ENCODE measurements at regions not wholly inside any gene's neighbourhood (a gene's known extent, or its start where the extent isn't known, plus 50 kb on each side); places are given as distances from the start of the nearest gene placed in this dataset.
"Not testable (repeated sequence)": the region's sequence is repeated elsewhere in the genome, so short reads cannot be mapped to it uniquely, and the experiment has no call there.

GRCh38 chr17:13160296-13160695 is 142.5 kb upstream of the ELAC2 start:
- H3K27me3 Mint-ChIP-seq (ENCODE audit: low read depth), result peaks cover 2% of the 10 kb centered on the region
- no peak for DNase-seq
- H3K36me3 Mint-ChIP-seq (ENCODE audit: insufficient read depth), result no peaks in the 10 kb centered on the region
- H3K9me3 Mint-ChIP-seq, result no peaks in the 10 kb centered on the region
- H3K4me3 Mint-ChIP-seq, result no peak overlapping the region
- ATAC-seq, result no peak
- no peaks in the 10 kb centered on the region for H3K4me1 Mint-ChIP-seq (ENCODE audit: low read depth)

GRCh38 chr17:13158494-13159240 is 140.8 kb upstream of the ELAC2 start:
- no peak for DNase-seq
- Mint-ChIP-seq H3K36me3 (ENCODE audit: insufficient read depth) (no peaks in the 10 kb centered on the region), H3K27me3 (ENCODE audit: low read depth) (no peaks in the 10 kb centered on the region), H3K9me3 (no peaks in the 10 kb centered on the region), H3K4me1 (ENCODE audit: low read depth) (no peaks in the 10 kb centered on the region), H3K4me3 (no peak overlapping the region)
- ATAC-seq, result no peak

- H3K9me3 Mint-ChIP-seq, result no peaks in the 10 kb centered on the region
- ATAC-seq (no peak), DNase-seq (no peak)
- H3K4me3 Mint-ChIP-seq, result no peak overlapping the region
- no peaks in the 10 kb centered on the region for H3K4me1 Mint-ChIP-seq (ENCODE audit: low read depth)
- no peaks in the 10 kb centered on the region for H3K36me3 Mint-ChIP-seq (ENCODE audit: insufficient read depth)
- no peaks in the 10 kb centered on the region for H3K27me3 Mint-ChIP-seq (ENCODE audit: low read depth)
These were observed 139.8 kb upstream of the ELAC2 start for GRCh38 chr17:13157656-13158055.

- H3K4me1 Mint-ChIP-seq (ENCODE audit: low read depth), result no peaks in the 10 kb centered on the region
- no peaks in the 10 kb centered on the region for H3K9me3 Mint-ChIP-seq
- no peak for ATAC-seq
- H3K27me3 Mint-ChIP-seq (ENCODE audit: low read depth), result no peaks in the 10 kb centered on the region
- H3K4me3 Mint-ChIP-seq, result no peak overlapping the region
- no peak for DNase-seq
- H3K36me3 Mint-ChIP-seq (ENCODE audit: insufficient read depth), result no peaks in the 10 kb centered on the region
These were observed 137.1 kb upstream of the ELAC2 start for GRCh38 chr17:13154930-13155329.

GRCh38 chr17:13154398-13154797 is 136.6 kb upstream of the ELAC2 start:
- H3K4me3 Mint-ChIP-seq, result no peak overlapping the region
- ATAC-seq (no peak), DNase-seq (no peak)
- H3K36me3 Mint-ChIP-seq (ENCODE audit: insufficient read depth), result no peaks in the 10 kb centered on the region
- H3K4me1 Mint-ChIP-seq (ENCODE audit: low read depth), result no peaks in the 10 kb centered on the region
- H3K27me3 Mint-ChIP-seq (ENCODE audit: low read depth), result no peaks in the 10 kb centered on the region
- no peaks in the 10 kb centered on the region for H3K9me3 Mint-ChIP-seq

GRCh38 chr17:13153036-13153435 is 135.2 kb upstream of the ELAC2 start:
- no peak for ATAC-seq
- Mint-ChIP-seq H3K4me1 (ENCODE audit: low read depth) (no peaks in the 10 kb centered on the region), H3K9me3 (no peaks in the 10 kb centered on the region), H3K27me3 (ENCODE audit: low read depth) (no peaks in the 10 kb centered on the region), H3K4me3 (no peak overlapping the region), H3K36me3 (ENCODE audit: insufficient read depth) (no peaks in the 10 kb centered on the region)
- no peak for DNase-seq

GRCh38 chr17:13152501-13152900 is 134.7 kb upstream of the ELAC2 start:
- Mint-ChIP-seq H3K9me3 (no peaks in the 10 kb centered on the region), H3K36me3 (ENCODE audit: insufficient read depth) (no peaks in the 10 kb centered on the region), H3K27me3 (ENCODE audit: low read depth) (no peaks in the 10 kb centered on the region), H3K4me3 (no peak overlapping the region), H3K4me1 (ENCODE audit: low read depth) (no peaks in the 10 kb centered on the region)
- ATAC-seq (no peak), DNase-seq (no peak)

- DNase-seq; ATAC-seq; H3K4me1 Mint-ChIP-seq (ENCODE audit: low read depth); H3K4me3 Mint-ChIP-seq; H3K9me3 Mint-ChIP-seq; H3K27me3 Mint-ChIP-seq (ENCODE audit: low read depth); H3K36me3 Mint-ChIP-seq (ENCODE audit: insufficient read depth): not testable (repeated sequence)
These were observed 132.9 kb upstream of the ELAC2 start for GRCh38 chr17:13150738-13151137.

GRCh38 chr17:13143001-13143400 is 125.2 kb upstream of the ELAC2 start:
- no peak for DNase-seq
- Mint-ChIP-seq H3K4me1 (ENCODE audit: low read depth) (no peaks in the 10 kb centered on the region), H3K9me3 (peaks cover 17% of the 10 kb centered on the region), H3K36me3 (ENCODE audit: insufficient read depth) (no peaks in the 10 kb centered on the region), H3K4me3 (no peak overlapping the region), H3K27me3 (ENCODE audit: low read depth) (no peaks in the 10 kb centered on the region)
- ATAC-seq, result no peak

GRCh38 chr17:13140750-13141149 is 122.9 kb upstream of the ELAC2 start:
- DNase-seq (no peak), ATAC-seq (no peak)
- Mint-ChIP-seq H3K36me3 (ENCODE audit: insufficient read depth) (no peaks in the 10 kb centered on the region), H3K4me3 (no peak overlapping the region), H3K4me1 (ENCODE audit: low read depth) (no peaks in the 10 kb centered on the region), H3K9me3 (peaks cover 24% of the 10 kb centered on the region), H3K27me3 (ENCODE audit: low read depth) (no peaks in the 10 kb centered on the region)

GRCh38 chr17:13135506-13135905 is 117.7 kb upstream of the ELAC2 start:
- Mint-ChIP-seq H3K4me1 (ENCODE audit: low read depth) (no peaks in the 10 kb centered on the region), H3K27me3 (ENCODE audit: low read depth) (no peaks in the 10 kb centered on the region), H3K4me3 (no peak overlapping the region), H3K9me3 (peaks cover 22% of the 10 kb centered on the region), H3K36me3 (ENCODE audit: insufficient read depth) (no peaks in the 10 kb centered on the region)
- no peak for DNase-seq
- ATAC-seq, result no peak

- ATAC-seq (no peak), DNase-seq (no peak)
- no peaks in the 10 kb centered on the region for H3K36me3 Mint-ChIP-seq (ENCODE audit: insufficient read depth)
- no peaks in the 10 kb centered on the region for H3K27me3 Mint-ChIP-seq (ENCODE audit: low read depth)
- H3K4me1 Mint-ChIP-seq (ENCODE audit: low read depth), result no peaks in the 10 kb centered on the region
- H3K4me3 Mint-ChIP-seq, result no peak overlapping the region
- H3K9me3 Mint-ChIP-seq, result peaks cover 11% of the 10 kb centered on the region
These were observed 116.2 kb upstream of the ELAC2 start for GRCh38 chr17:13134076-13134475.

- no peaks in the 10 kb centered on the region for H3K9me3 Mint-ChIP-seq
- ATAC-seq, result no peak
- H3K36me3 Mint-ChIP-seq (ENCODE audit: insufficient read depth), result no peaks in the 10 kb centered on the region
- H3K27me3 Mint-ChIP-seq (ENCODE audit: low read depth), result no peaks in the 10 kb centered on the region
- H3K4me1 Mint-ChIP-seq (ENCODE audit: low read depth), result no peaks in the 10 kb centered on the region
- no peak overlapping the region for H3K4me3 Mint-ChIP-seq
- DNase-seq, result no peak
These were observed 113.4 kb upstream of the ELAC2 start for GRCh38 chr17:13131225-13131624.

GRCh38 chr17:13129356-13129755 is 111.5 kb upstream of the ELAC2 start:
- no peaks in the 10 kb centered on the region for H3K9me3 Mint-ChIP-seq
- no peaks in the 10 kb centered on the region for H3K27me3 Mint-ChIP-seq (ENCODE audit: low read depth)
- no peaks in the 10 kb centered on the region for H3K4me1 Mint-ChIP-seq (ENCODE audit: low read depth)
- DNase-seq, result no peak
- no peak overlapping the region for H3K4me3 Mint-ChIP-seq
- ATAC-seq, result no peak
- no peaks in the 10 kb centered on the region for H3K36me3 Mint-ChIP-seq (ENCODE audit: insufficient read depth)

GRCh38 chr17:13128676-13129075 is 110.8 kb upstream of the ELAC2 start:
- Mint-ChIP-seq H3K4me3 (no peak overlapping the region), H3K9me3 (no peaks in the 10 kb centered on the region), H3K36me3 (ENCODE audit: insufficient read depth) (no peaks in the 10 kb centered on the region), H3K27me3 (ENCODE audit: low read depth) (no peaks in the 10 kb centered on the region), H3K4me1 (ENCODE audit: low read depth) (no peaks in the 10 kb centered on the region)
- DNase-seq (no peak), ATAC-seq (no peak)

Measured in activated T-cell treated with anti-CD3 and anti-CD28 coated beads, Interleukin-2, amount 50 U/mL, for 4 hours (primary cell).